ENCODE measurements at regions not wholly inside any gene's neighbourhood (a gene's known extent, or its start where the extent isn't known, plus 50 kb on each side); places are given as distances from the start of the nearest gene placed in this dataset.
"Not testable (repeated sequence)": the region's sequence is repeated elsewhere in the genome, so short reads cannot be mapped to it uniquely, and the experiment has no call there.

- DNase-seq: no peak
Measured at GRCh38 chrX:25442499-25442898, 426.7 kb upstream of the ARX start.

DNA sequence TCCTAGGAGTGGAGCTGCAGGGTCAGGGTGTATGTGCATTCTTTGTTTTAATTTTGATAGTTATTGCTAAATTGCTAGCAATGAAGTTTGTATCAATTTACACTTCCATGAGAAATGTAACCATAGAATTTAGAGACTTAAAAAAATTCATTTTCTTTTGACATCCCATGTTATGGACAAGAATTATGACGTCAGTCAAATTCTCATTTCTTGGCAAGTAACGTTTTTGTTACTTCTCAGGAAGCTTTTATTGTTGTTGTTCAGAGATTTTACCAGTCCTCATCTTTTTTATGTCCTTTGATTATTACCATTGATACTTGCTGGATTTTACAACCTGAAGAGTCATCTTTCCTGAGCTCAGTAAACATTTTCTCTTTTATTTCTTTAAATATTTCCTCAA, 417.5 kb upstream of the ARX start:
- no peak for DNase-seq

GRCh38 chrX:25432396-25432795, 416.6 kb upstream of the ARX start:
- DNase-seq: no peak

DNA sequence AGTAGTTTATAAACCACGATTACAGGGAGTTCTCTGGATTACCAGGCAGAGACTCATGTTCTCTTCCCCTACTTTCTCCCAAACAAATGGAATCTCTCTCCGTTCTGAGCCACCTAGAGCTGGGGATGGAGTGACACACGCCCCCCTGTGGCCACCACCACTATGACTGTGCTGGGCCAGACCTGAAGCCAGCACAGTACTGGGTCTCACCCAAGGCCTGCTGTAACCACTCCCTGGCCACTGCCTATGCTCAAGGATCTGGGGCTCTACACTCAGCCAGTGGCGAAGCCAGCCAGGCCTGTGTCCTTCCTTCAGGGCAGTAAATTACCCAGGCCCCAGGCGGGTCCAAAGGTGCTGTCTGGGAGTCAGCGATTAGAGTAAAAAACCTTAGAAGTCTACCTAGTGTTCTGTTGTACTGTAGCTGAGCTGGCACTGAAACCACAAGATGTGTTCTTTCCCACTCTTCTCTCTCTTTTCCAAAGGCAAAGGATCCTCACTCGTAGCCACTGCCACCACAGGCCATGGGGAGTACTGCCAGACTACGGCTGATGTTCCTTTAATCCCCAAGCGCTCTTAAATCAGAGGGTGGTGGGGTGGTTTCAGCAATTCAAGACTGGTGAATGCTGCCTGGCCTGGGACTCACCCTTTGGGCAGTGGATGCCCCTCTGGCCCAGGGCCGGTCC, 412.2 kb upstream of the ARX start:
- no peak for DNase-seq

- DNase-seq: not testable (repeated sequence)
Measured at GRCh38 chrX:25404163-25404562, 388.4 kb upstream of the ARX start.

- no peak for DNase-seq
Measured at GRCh38 chrX:25389266-25389665, 373.5 kb upstream of the ARX start.

- no peak for DNase-seq
Measured at GRCh38 chrX:25383196-25383595, 367.4 kb upstream of the ARX start.

- no peak for DNase-seq
Measured at GRCh38 chrX:25356456-25356855, 340.7 kb upstream of the ARX start.

- DNase-seq: peak; percentile 22
Measured at GRCh38 chrX:25344161-25344936, 328.6 kb upstream of the ARX start.

GRCh38 chrX:25343060-25343459, 327.3 kb upstream of the ARX start:
- no peak for DNase-seq

DNA sequence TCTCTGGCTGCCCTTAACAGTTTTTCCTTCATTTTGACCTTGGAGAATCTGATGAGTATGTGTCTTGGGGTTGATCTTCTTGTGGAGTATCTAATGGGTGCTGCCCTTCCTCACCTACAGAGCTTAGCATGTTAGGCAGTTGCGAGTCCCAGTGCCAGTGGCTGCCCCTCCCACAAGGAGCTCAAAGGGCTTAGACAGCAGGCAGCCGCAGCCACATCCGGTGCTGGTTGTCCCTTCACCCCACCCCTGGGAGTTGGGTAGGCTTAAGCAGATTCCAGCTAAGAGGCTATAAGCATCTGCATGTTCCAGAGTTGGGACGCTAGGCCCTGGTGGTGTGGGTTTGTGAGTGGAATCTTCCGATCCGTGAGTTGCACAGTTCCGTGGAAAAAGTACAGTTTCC, 322.1 kb upstream of the ARX start:
- no peak for DNase-seq

DNA sequence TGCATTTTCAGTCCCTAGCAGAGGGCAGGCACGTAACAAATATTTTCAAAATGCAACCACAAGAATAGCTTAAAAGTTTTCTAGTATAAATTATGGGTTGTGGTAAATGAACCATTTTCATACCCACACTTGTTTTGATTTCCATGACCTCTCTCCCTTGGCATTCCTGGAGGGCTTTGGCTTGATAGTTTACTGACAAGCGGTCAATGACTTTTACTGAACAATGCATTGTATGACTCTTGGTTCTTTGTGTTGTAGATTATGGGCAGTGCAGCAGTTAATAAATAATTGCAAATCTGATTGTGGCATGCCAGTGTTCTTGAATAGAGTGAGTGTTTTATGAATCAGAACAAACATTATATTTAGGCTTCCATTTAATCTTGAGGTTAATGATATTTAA, 285.2 kb upstream of the ARX start:
- no peak for DNase-seq

DNA sequence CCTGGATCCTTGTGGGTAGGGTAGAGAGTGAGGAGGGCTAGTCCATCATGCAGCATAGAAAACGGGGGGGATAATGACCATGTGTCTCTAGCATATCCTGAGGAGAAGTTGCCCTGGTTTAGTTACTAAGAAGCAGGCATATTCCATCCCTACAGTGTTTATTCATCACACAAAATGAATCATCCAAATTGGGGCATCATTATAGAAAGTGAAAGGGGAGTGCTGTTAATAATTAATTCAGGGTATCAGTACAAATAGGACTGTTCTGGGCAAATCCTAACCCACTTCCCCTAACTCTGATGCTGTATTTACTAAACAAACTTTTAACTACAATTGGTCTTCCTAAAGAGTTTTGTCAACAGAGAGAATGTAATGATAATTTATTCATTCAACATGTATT, 281.1 kb upstream of the ARX start:
- DNase-seq: no peak

GRCh38 chrX:25295466-25295865, 279.7 kb upstream of the ARX start:
- DNase-seq: no peak

DNA sequence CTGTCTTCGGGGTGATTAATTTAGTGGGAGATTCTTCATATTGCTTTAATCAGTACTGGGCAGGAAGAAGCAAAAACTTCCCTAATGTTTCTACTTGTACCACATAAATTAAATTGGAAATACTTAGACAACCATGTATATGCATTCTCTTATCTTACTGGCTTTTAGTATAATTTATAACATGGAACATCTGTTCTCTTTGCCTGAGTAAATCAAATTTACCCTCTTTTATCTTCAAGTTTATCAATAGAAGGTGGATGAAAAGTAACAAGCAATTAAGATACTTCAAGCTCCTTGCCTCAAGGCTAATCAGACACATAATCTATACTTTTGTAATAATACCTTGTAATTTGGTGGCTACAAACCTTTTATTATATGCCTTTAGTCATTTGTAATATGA, 274.4 kb upstream of the ARX start:
- no peak for DNase-seq

DNA sequence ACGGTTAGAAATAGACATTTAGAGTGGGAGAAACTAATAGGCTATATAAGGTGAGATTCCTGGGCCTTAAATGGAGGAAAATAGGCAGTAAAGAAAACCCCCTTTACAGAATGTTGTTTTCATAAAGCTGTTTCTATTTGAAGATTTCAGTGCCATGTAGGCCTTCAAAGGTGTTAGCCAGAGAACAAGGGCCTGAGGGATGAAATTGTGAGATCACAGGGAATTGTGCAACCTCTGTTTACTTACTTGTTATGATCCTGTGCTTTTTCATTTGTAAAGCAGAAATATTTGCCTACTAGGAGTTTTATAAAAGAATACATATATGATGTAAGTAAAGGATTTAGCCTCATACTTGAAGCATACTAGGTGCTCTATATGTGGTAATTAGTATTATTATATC, 272.9 kb upstream of the ARX start:
- DNase-seq: no peak

GRCh38 chrX:25287521-25287920, 271.8 kb upstream of the ARX start:
- no peak for DNase-seq

GRCh38 chrX:25285598-25285997, 269.8 kb upstream of the ARX start:
- DNase-seq: no peak

DNA sequence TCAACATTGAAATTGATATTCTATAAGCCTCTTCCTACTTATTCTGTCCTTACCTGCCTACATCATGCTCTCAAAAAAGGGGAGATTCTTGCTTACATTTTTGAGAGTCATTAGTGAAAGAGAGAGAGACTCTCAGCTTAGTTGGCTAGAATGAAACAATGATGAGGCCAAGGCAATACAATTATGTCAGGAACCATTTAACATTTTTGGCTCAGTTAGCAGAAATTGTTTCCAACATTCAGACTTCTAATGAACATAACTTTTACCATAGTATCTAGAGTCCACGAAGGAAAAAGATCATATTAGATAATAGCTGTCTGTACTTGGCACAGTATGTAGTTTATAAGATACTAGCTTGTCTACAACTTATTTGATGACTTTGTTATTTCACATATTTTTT, 263.7 kb upstream of the ARX start:
- no peak for DNase-seq

DNA sequence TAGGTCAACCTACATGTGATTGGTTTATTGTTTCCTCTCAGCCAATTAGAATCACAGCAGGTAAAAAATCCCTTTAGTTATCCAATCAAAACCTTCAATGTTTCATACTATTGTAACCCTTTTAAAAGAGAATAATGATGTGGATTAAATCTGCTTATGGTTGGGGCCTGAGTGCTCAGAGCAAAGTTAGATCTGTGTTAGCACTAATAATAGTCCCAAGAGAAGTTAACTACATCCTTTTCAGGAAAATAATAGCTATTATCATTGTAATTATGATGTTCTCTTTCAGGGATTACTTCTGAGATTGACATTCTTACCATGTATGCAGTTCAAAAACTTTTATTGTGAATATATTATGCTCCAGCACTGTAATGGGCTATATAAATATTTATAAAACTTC, 262.6 kb upstream of the ARX start:
- DNase-seq: no peak

DNA sequence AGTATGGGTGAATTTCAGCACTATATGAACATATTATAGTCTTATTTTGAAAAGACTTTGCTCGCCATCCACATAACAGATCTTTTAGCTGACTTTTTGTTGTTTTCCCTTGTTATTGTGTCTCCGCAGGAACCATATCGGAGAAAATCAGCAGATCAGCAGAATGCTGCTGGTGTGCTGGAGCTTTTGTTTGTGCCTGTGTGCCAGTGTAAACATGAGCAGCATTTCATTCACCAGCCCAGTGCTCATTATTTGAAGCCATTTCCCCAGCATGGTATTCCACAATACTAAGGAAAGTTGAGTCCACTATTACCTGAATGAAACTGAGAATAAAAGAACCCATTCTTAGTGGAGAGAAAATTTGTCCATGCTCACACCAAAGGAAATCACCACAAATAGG, 261.8 kb upstream of the ARX start:
- no peak for DNase-seq

DNA sequence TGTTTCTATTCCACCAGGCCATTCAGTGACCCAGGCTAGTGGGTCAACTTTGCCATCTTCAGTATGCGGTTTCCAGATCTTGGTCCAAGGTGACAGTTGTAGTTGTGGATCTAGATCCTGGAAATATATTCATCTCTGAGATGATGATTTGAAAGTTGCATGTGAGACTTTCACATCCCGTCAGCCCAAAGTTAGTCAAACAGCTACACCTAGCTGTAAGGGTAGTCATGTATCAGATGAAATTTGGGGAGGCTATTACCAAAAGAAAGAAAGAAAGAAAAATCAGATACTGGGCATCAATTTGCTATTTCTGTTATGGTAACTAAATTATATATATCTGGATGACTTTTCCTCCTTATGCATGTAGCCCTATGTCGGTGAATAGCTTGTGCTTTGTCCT, 259.4 kb upstream of the ARX start:
- DNase-seq: no peak

DNA sequence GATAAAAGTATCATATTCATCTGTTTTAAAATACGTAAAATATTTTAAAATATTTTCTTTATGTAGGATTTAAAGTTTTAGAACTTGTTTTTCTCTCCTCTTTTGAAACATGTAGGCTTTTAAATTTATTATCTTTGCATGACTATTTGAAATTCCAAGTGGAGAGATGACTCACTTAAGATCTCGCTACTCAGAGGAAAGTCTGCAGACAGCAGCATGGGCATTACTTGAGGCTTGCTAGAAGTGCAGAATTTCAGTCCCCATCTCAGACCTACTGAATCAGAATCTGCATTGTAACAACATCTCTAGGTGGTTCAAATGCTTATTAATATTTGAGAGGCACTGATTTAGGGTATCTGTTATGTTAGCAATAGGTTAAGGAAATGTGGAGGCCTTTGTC, 225.7 kb upstream of the ARX start:
- no peak for DNase-seq

DNA sequence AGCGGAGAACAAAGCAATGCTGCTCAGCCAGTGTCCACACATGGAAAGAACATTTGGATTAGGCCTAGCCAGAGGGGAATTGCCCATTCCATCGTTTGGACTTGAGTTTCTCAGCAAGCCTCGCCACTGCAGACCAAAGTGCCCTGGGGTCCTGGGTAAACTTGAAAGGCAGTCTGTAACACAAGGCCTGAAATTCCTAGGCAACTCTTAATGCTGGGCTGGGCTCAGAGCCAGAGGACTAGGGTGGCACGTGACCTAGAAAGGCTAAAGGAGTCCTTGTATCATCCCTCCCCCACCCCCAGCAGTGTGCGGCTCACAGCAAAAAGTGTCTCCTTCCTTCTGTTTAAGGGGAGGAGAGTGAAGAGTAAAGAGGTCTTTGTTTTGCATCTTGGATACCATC, 210.4 kb upstream of the ARX start:
- no peak for DNase-seq

DNA sequence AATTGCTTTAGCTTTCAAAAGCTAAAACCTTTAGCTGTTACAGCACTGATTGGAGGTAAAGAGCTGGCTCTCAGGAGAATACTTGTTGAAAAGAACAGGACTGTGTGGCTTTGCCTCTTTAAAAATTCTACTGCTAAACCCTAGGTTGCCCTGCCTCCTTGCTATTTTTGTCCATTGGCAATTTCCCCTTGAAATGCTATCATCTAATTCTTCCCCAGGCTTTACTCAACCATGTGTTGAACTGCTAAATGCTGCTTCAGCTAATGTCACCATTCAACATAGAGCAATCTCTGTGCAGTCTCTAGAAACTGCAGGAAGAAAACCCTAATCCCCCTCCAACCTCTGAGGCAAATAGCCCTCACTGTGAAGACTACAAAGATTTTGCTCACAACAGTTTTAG, 203.7 kb upstream of the ARX start:
- DNase-seq: no peak
